WTC11 (cell line): ENCODE measurements at regions not wholly inside any gene's neighbourhood (a gene's known extent, or its start where the extent isn't known, plus 50 kb on each side); places are given as distances from the start of the nearest gene placed in this dataset.

Source experiments
- ATAC-seq: fragments of 200-7000 bp; cut with Tn5 transposase; 2 replicates; pipeline ENCODE4 v1.10.0; 2021; ENCODE audit warnings: mild to moderate bottlenecking, moderate library complexity
- CTCF ChIA-PET: fragments of 300-600 bp; sonication (Branson Sonifier 250); formaldehyde crosslinking; loops from one replicate; lab custom pipeline; 2021; ENCODE audit warnings: antibody characterized with exemption; lab: Charles Lee
- POLR2A ChIA-PET: fragments of 350-600 bp; sonication (Branson Sonifier 250); formaldehyde crosslinking; loops from one replicate; lab custom pipeline; 2021; ENCODE audit warnings: antibody characterized with exemption; lab: Charles Lee
- DNase-seq: peaks from one replicate; pipeline ENCODE4 v3.0.0; 2021; ENCODE audit warnings: low spot score
- H3K27ac Mint-ChIP-seq: 2 replicates; pipeline ENCODE4 v1.8.0; 2021; ENCODE audit warnings: mixed read lengths
- H3K27me3 Mint-ChIP-seq: 2 replicates; pipeline ENCODE4 v1.8.0; 2021; ENCODE audit warnings: low read depth, mild to moderate bottlenecking, moderate library complexity, mixed read lengths
- H3K36me3 Mint-ChIP-seq: 2 replicates; pipeline ENCODE4 v1.8.0; 2021; ENCODE audit warnings: mixed read lengths
- H3K4me1 Mint-ChIP-seq: 2 replicates; pipeline ENCODE4 v1.8.0; 2022; ENCODE audit warnings: mixed read lengths
- H3K4me3 Mint-ChIP-seq: 2 replicates; pipeline ENCODE4 v1.8.0; 2021; ENCODE audit warnings: mild to moderate bottlenecking, moderate library complexity, mixed read lengths
- H3K9me3 Mint-ChIP-seq: 2 replicates; pipeline ENCODE4 v1.8.0; 2021; ENCODE audit warnings: mixed read lengths
- GABPB1 ChIP-seq: sonication (generic); formaldehyde crosslinking; IDR thresholded peaks from 2 replicates; pipeline ENCODE4 v1.8.1; 2023; ENCODE audit warnings: mild to moderate bottlenecking, missing genetic modification reagents
- KAT7 ChIP-seq: sonication (generic); formaldehyde crosslinking; IDR thresholded peaks from 2 replicates; pipeline ENCODE4 v1.8.1; 2023; ENCODE audit warnings: missing genetic modification reagents, mild to moderate bottlenecking, borderline replicate concordance
- MYBL2 ChIP-seq: sonication (generic); formaldehyde crosslinking; IDR thresholded peaks from 2 replicates; pipeline ENCODE4 v1.8.1; 2023; ENCODE audit warnings: mild to moderate bottlenecking, moderate library complexity, missing genetic modification reagents
- NR3C1 ChIP-seq: sonication (generic); formaldehyde crosslinking; conservative IDR thresholded peaks from 2 replicates; pipeline ENCODE4 v1.8.1; 2023; ENCODE audit warnings: low read depth, mild to moderate bottlenecking, missing genetic modification reagents
- RORB ChIP-seq: fragments of 250-450 bp; sonication (Bioruptor Pico); IDR thresholded peaks from 2 replicates; pipeline ENCODE4 v1.9.0; 2021; ENCODE audit warnings: mild to moderate bottlenecking
- SP1 ChIP-seq: sonication (generic); formaldehyde crosslinking; conservative IDR thresholded peaks from 2 replicates; pipeline ENCODE4 v1.8.1; 2022; ENCODE audit warnings: missing genetic modification reagents
- TP53 ChIP-seq: sonication (generic); formaldehyde crosslinking; IDR thresholded peaks from 2 replicates; pipeline ENCODE4 v1.8.1; 2023; ENCODE audit warnings: mild to moderate bottlenecking, missing genetic modification reagents
- TF ChIP-seq, protein P1 (sequence below): sonication (generic); formaldehyde crosslinking; IDR thresholded peaks from 2 replicates; pipeline ENCODE4 v1.8.0; 2022; ENCODE audit warnings: missing genetic modification reagents
- TF ChIP-seq, protein P2 (sequence below): fragments of 250-450 bp; sonication (Bioruptor Pico); IDR thresholded peaks from 2 replicates; pipeline ENCODE4 v2.1.2; 2022; ENCODE audit warnings: mild to moderate bottlenecking, moderate library complexity
- TF ChIP-seq, protein P3 (sequence below): sonication (generic); formaldehyde crosslinking; IDR thresholded peaks from 2 replicates; pipeline ENCODE4 v1.8.0; 2022; ENCODE audit warnings: mild to moderate bottlenecking, missing genetic modification reagents
- TF ChIP-seq, protein P4 (sequence below): fragments of 250-450 bp; sonication (Bioruptor Pico); IDR thresholded peaks from 2 replicates; pipeline ENCODE4 v1.9.0; 2021; ENCODE audit warnings: mild to moderate bottlenecking
- TF ChIP-seq, protein P5 (sequence below): sonication (generic); formaldehyde crosslinking; IDR thresholded peaks from 2 replicates; pipeline ENCODE4 v1.8.1; 2022; ENCODE audit warnings: mild to moderate bottlenecking, moderate library complexity, missing genetic modification reagents
- TF ChIP-seq, protein P6 (sequence below): sonication (generic); formaldehyde crosslinking; IDR thresholded peaks from 2 replicates; pipeline ENCODE4 v1.8.1; 2023; ENCODE audit warnings: mild to moderate bottlenecking, missing genetic modification reagents, borderline replicate concordance
- TF ChIP-seq, protein P7 (sequence below): sonication (generic); formaldehyde crosslinking; IDR thresholded peaks from 2 replicates; pipeline ENCODE4 v1.8.1; 2022; ENCODE audit warnings: low read depth, missing genetic modification reagents, borderline replicate concordance

DNA sequence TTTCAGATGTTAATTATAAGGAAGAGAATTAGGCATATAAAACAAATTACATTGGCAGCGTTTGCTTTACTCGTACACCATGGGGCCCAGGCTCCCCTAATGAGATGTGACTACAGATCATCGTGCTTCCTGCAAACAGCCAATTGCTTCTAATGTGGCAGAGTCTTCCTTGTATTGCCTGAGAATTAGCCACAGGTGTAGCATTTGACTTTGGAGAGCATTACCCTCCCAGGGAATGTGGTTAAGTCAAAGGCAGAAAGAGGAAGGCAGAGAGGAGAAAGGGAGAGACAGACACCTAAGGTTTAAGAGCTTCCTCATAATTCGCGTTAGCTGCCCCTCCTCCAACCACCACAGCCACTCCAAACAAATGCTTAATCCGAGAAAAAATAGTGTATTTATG is 97.0 kb downstream of the MID1IP1 start:
- Mint-ChIP-seq H3K36me3 (no peaks in the 10 kb centered on the region), H3K9me3 (no peaks in the 10 kb centered on the region), H3K27ac (peak overlapping the region; percentile 80; the same call in 1 of the 2 replicates), H3K4me3 (no peak overlapping the region), H3K27me3 (no peaks in the 10 kb centered on the region; the same call in 1 of the 2 replicates), H3K4me1 (peaks cover 28% of the 10 kb centered on the region)
- TF ChIP-seq, protein P1, sequence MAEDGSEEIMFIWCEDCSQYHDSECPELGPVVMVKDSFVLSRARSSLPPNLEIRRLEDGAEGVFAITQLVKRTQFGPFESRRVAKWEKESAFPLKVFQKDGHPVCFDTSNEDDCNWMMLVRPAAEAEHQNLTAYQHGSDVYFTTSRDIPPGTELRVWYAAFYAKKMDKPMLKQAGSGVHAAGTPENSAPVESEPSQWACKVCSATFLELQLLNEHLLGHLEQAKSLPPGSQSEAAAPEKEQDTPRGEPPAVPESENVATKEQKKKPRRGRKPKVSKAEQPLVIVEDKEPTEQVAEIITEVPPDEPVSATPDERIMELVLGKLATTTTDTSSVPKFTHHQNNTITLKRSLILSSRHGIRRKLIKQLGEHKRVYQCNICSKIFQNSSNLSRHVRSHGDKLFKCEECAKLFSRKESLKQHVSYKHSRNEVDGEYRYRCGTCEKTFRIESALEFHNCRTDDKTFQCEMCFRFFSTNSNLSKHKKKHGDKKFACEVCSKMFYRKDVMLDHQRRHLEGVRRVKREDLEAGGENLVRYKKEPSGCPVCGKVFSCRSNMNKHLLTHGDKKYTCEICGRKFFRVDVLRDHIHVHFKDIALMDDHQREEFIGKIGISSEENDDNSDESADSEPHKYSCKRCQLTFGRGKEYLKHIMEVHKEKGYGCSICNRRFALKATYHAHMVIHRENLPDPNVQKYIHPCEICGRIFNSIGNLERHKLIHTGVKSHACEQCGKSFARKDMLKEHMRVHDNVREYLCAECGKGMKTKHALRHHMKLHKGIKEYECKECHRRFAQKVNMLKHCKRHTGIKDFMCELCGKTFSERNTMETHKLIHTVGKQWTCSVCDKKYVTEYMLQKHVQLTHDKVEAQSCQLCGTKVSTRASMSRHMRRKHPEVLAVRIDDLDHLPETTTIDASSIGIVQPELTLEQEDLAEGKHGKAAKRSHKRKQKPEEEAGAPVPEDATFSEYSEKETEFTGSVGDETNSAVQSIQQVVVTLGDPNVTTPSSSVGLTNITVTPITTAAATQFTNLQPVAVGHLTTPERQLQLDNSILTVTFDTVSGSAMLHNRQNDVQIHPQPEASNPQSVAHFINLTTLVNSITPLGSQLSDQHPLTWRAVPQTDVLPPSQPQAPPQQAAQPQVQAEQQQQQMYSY (CRISPR knock-in tag): no peak
- TF ChIP-seq SP1 (no peak), GABPB1 (CRISPR knock-in tag) (no peak), TP53 (no peak), RORB (no peak), KAT7 (CRISPR knock-in tag) (no peak), MYBL2 (CRISPR knock-in tag) (no peak), NR3C1 (CRISPR knock-in tag) (no peak)
- TF ChIP-seq, protein P2, sequence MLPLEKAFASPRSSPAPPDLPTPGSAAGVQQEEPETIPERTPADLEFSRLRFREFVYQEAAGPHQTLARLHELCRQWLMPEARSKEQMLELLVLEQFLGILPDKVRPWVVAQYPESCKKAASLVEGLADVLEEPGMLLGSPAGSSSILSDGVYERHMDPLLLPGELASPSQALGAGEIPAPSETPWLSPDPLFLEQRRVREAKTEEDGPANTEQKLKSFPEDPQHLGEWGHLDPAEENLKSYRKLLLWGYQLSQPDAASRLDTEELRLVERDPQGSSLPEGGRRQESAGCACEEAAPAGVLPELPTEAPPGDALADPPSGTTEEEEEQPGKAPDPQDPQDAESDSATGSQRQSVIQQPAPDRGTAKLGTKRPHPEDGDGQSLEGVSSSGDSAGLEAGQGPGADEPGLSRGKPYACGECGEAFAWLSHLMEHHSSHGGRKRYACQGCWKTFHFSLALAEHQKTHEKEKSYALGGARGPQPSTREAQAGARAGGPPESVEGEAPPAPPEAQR: no peak
- TF ChIP-seq, protein P3, sequence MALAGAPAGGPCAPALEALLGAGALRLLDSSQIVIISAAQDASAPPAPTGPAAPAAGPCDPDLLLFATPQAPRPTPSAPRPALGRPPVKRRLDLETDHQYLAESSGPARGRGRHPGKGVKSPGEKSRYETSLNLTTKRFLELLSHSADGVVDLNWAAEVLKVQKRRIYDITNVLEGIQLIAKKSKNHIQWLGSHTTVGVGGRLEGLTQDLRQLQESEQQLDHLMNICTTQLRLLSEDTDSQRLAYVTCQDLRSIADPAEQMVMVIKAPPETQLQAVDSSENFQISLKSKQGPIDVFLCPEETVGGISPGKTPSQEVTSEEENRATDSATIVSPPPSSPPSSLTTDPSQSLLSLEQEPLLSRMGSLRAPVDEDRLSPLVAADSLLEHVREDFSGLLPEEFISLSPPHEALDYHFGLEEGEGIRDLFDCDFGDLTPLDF (CRISPR knock-in tag): no peak
- TF ChIP-seq, protein P4, sequence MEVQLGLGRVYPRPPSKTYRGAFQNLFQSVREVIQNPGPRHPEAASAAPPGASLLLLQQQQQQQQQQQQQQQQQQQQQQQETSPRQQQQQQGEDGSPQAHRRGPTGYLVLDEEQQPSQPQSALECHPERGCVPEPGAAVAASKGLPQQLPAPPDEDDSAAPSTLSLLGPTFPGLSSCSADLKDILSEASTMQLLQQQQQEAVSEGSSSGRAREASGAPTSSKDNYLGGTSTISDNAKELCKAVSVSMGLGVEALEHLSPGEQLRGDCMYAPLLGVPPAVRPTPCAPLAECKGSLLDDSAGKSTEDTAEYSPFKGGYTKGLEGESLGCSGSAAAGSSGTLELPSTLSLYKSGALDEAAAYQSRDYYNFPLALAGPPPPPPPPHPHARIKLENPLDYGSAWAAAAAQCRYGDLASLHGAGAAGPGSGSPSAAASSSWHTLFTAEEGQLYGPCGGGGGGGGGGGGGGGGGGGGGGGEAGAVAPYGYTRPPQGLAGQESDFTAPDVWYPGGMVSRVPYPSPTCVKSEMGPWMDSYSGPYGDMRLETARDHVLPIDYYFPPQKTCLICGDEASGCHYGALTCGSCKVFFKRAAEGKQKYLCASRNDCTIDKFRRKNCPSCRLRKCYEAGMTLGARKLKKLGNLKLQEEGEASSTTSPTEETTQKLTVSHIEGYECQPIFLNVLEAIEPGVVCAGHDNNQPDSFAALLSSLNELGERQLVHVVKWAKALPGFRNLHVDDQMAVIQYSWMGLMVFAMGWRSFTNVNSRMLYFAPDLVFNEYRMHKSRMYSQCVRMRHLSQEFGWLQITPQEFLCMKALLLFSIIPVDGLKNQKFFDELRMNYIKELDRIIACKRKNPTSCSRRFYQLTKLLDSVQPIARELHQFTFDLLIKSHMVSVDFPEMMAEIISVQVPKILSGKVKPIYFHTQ: no peak
- TF ChIP-seq, protein P5, sequence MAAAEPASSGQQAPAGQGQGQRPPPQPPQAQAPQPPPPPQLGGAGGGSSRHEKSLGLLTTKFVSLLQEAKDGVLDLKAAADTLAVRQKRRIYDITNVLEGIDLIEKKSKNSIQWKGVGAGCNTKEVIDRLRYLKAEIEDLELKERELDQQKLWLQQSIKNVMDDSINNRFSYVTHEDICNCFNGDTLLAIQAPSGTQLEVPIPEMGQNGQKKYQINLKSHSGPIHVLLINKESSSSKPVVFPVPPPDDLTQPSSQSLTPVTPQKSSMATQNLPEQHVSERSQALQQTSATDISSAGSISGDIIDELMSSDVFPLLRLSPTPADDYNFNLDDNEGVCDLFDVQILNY: no peak
- TF ChIP-seq, protein P6, sequence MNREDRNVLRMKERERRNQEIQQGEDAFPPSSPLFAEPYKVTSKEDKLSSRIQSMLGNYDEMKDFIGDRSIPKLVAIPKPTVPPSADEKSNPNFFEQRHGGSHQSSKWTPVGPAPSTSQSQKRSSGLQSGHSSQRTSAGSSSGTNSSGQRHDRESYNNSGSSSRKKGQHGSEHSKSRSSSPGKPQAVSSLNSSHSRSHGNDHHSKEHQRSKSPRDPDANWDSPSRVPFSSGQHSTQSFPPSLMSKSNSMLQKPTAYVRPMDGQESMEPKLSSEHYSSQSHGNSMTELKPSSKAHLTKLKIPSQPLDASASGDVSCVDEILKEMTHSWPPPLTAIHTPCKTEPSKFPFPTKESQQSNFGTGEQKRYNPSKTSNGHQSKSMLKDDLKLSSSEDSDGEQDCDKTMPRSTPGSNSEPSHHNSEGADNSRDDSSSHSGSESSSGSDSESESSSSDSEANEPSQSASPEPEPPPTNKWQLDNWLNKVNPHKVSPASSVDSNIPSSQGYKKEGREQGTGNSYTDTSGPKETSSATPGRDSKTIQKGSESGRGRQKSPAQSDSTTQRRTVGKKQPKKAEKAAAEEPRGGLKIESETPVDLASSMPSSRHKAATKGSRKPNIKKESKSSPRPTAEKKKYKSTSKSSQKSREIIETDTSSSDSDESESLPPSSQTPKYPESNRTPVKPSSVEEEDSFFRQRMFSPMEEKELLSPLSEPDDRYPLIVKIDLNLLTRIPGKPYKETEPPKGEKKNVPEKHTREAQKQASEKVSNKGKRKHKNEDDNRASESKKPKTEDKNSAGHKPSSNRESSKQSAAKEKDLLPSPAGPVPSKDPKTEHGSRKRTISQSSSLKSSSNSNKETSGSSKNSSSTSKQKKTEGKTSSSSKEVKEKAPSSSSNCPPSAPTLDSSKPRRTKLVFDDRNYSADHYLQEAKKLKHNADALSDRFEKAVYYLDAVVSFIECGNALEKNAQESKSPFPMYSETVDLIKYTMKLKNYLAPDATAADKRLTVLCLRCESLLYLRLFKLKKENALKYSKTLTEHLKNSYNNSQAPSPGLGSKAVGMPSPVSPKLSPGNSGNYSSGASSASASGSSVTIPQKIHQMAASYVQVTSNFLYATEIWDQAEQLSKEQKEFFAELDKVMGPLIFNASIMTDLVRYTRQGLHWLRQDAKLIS (CRISPR knock-in tag): no peak
- TF ChIP-seq, protein P7, sequence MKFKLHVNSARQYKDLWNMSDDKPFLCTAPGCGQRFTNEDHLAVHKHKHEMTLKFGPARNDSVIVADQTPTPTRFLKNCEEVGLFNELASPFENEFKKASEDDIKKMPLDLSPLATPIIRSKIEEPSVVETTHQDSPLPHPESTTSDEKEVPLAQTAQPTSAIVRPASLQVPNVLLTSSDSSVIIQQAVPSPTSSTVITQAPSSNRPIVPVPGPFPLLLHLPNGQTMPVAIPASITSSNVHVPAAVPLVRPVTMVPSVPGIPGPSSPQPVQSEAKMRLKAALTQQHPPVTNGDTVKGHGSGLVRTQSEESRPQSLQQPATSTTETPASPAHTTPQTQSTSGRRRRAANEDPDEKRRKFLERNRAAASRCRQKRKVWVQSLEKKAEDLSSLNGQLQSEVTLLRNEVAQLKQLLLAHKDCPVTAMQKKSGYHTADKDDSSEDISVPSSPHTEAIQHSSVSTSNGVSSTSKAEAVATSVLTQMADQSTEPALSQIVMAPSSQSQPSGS (CRISPR knock-in tag): no peak
- DNase-seq: no peak
- POLR2A ChIA-PET: interaction anchor here (1.0 kb wide), 1 partner anchor 94 kb away, joined by 4 read pairs; no protein-coding TSS in a partner anchor
- ATAC-seq: peak; percentile 47; the same call in 1 of the 2 replicates
- CTCF ChIA-PET: no interaction called here
